Astrocyte (in vitro differentiated cells and primary cell): ENCODE measurements at regions not wholly inside any gene's neighbourhood (a gene's known extent, or its start where the extent isn't known, plus 50 kb on each side); places are given as distances from the start of the nearest gene placed in this dataset.

ENCODE experiments used
- EZH2 ChIP-seq: IDR thresholded peaks from 2 replicates; pipeline ENCODE4 v1.6.1; 2012; ENCODE audit warnings: mild to moderate bottlenecking, low read length, inconsistent platforms; ENCODE audit not compliant: insufficient read depth
- TF ChIP-seq, protein P1 (sequence below): IDR thresholded peaks from 2 replicates; pipeline ENCODE4 v1.5.1; 2011; ENCODE audit warnings: low read depth, mild to moderate bottlenecking, inconsistent platforms, low read length, moderate library complexity; ENCODE audit not compliant: insufficient read depth

- TF ChIP-seq, protein P1, sequence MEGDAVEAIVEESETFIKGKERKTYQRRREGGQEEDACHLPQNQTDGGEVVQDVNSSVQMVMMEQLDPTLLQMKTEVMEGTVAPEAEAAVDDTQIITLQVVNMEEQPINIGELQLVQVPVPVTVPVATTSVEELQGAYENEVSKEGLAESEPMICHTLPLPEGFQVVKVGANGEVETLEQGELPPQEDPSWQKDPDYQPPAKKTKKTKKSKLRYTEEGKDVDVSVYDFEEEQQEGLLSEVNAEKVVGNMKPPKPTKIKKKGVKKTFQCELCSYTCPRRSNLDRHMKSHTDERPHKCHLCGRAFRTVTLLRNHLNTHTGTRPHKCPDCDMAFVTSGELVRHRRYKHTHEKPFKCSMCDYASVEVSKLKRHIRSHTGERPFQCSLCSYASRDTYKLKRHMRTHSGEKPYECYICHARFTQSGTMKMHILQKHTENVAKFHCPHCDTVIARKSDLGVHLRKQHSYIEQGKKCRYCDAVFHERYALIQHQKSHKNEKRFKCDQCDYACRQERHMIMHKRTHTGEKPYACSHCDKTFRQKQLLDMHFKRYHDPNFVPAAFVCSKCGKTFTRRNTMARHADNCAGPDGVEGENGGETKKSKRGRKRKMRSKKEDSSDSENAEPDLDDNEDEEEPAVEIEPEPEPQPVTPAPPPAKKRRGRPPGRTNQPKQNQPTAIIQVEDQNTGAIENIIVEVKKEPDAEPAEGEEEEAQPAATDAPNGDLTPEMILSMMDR = no peak
- no peak for TF ChIP-seq EZH2
Observed at GRCh38 chr13:44193731-44194130, 179.9 kb upstream of the SERP2 start.
